Psoas muscle (tissue), 7 donors: ENCODE measurements at regions not wholly inside any gene's neighbourhood (a gene's known extent, or its start where the extent isn't known, plus 50 kb on each side); places are given as distances from the start of the nearest gene placed in this dataset.

Source experiments
- ATAC-seq, 4 donors: fragments of 200-7000 bp; cut with Tn5 transposase; one replicate each; pipeline ENCODE4 v1.9.1; 2020; ENCODE audit warnings: moderate library complexity in 3 of 4, mild to moderate bottlenecking in 2 of 4
- DNase-seq, 2 donors: peaks; one replicate each; pipeline ENCODE4 v3.0.0-alpha.2; 2020
- H3K27ac ChIP-seq: fragments of 200-600 bp; one replicate; pipeline ENCODE4 v1.8.0; 2022
- H3K27me3 ChIP-seq, 3 donors: fragments of 200-600 bp in 1 of 3; one replicate each; pipeline versions ENCODE4 v1.6.1 to v1.8.0; 2013 to 2022; ENCODE audit warnings: low read length in 2 of 3, mild to moderate bottlenecking in 2 of 3, moderate library complexity in 1 of 3; ENCODE audit not compliant: insufficient read depth in 3 of 3
- H3K36me3 ChIP-seq, 2 donors: fragments of 200-600 bp in 1 of 2; one replicate each; pipeline versions ENCODE4 v1.6.1 to v1.8.0; 2013 to 2022; ENCODE audit warnings: low read depth in 1 of 2, mild to moderate bottlenecking in 1 of 2, moderate library complexity in 1 of 2; ENCODE audit not compliant: insufficient read depth in 1 of 2
- H3K4me1 ChIP-seq: fragments of 200-600 bp; one replicate; pipeline ENCODE4 v1.8.0; 2022
- H3K4me3 ChIP-seq: fragments of 200-600 bp; one replicate; pipeline ENCODE4 v1.8.0; 2022; ENCODE audit warnings: mild to moderate bottlenecking
- H3K9me3 ChIP-seq: fragments of 200-600 bp; one replicate; pipeline ENCODE4 v1.8.0; 2022
- CTCF ChIP-seq: fragments of 200-600 bp; IDR thresholded peaks from one replicate; pipeline ENCODE4 v1.8.0; 2022; ENCODE audit warnings: antibody characterized with exemption
- WGBS, 3 donors: extraction: QIAGEN DNeasy Blood & Tissue Kit; methylation state at CpG; one replicate each; pipeline versions ENCODE4 v1.1.6 to v1.1.7; 2013; 5-methylcytosine and 5-hydroxymethylcytosine counted together
- intact Hi-C, 2 donors: fragments of 100-400 bp; cut with DNase I; formaldehyde crosslinking; loops; one replicate each; pipeline versions ENCODE4 v1.11.0 to v1.14.2; 2022
- donor health status: healthy with polysubstance abuse.
- donor health status: DM: no; HTN: no; CAD: no; lungs with moderate emphysema.
- donor health status: Bipolar disorder and iron deficiency.
- donor health status: healthy.
- donor health status: DM: yes; HTN: yes; CAD: no.
- donor health status: DM: no; HTN: no; CAD: no.
- donor health status: DM: yes; HTN: yes; CAD: no.

- intact Hi-C loops = no loop called here
- Histone ChIP-seq H3K4me3 (no peak overlapping the region), H3K36me3 (no peaks in the 10 kb centered on the region), H3K27ac (no peak overlapping the region), H3K4me1 (no peaks in the 10 kb centered on the region), H3K9me3 (no peaks in the 10 kb centered on the region), H3K27me3 (peaks cover 0 to 2% (median 0%) of the 10 kb centered on the region in 3 donors)
- TF ChIP-seq CTCF = no peak
- no peak for ATAC-seq
- no peak for DNase-seq
- 57 to 63% (median 59%) methylated on average over 12 of the region's 12 CpGs for WGBS, 3 donors
These were observed 791.6 kb upstream of the ARRDC4 start for GRCh38 chr15:97168704-97169475.

- no peak for ATAC-seq
- intact Hi-C loops = no loop called here
- H3K27ac ChIP-seq = no peak overlapping the region
- DNase-seq = no peak
- no peaks in the 10 kb centered on the region for H3K36me3 ChIP-seq
- peaks cover 0 to 2% (median 0%) of the 10 kb centered on the region in 3 donors for H3K27me3 ChIP-seq
- TF ChIP-seq CTCF = no peak
- WGBS, 3 donors = 90 to 94% (median 92%) methylated on average over 10 of the region's 10 CpGs
- no peaks in the 10 kb centered on the region for H3K4me1 ChIP-seq
- no peak overlapping the region for H3K4me3 ChIP-seq
- H3K9me3 ChIP-seq = no peaks in the 10 kb centered on the region
These were observed 788.9 kb upstream of the ARRDC4 start for GRCh38 chr15:97171556-97171955.

- no peaks in the 10 kb centered on the region for H3K9me3 ChIP-seq
- peaks cover 0 to 2% (median 0%) of the 10 kb centered on the region in 3 donors for H3K27me3 ChIP-seq
- WGBS, 3 donors = 69 to 77% (median 72%) methylated on average over 2 of the region's 2 CpGs
- intact Hi-C loops = no loop called here
- no peak overlapping the region for H3K27ac ChIP-seq
- H3K4me3 ChIP-seq = no peak overlapping the region
- ATAC-seq = no peak
- DNase-seq = no peak
- TF ChIP-seq CTCF = no peak
- H3K4me1 ChIP-seq = no peaks in the 10 kb centered on the region
- no peaks in the 10 kb centered on the region for H3K36me3 ChIP-seq
These were observed 785.5 kb upstream of the ARRDC4 start for GRCh38 chr15:97174886-97175540.

GRCh38 chr15:97177151-97177577 is 783.3 kb upstream of the ARRDC4 start:
- H3K4me1 ChIP-seq = no peaks in the 10 kb centered on the region
- ATAC-seq (no peak), DNase-seq (no peak)
- no peak overlapping the region for H3K4me3 ChIP-seq
- no peaks in the 10 kb centered on the region for H3K27me3 ChIP-seq
- no peaks in the 10 kb centered on the region for H3K9me3 ChIP-seq
- 9 to 14% (median 11%) methylated on average over 11 of the region's 11 CpGs for WGBS, 3 donors
- intact Hi-C loops = no loop called here
- no peak for TF ChIP-seq CTCF
- H3K36me3 ChIP-seq = no peaks in the 10 kb centered on the region
- H3K27ac ChIP-seq = no peak overlapping the region
